ENCODE measurements at regions not wholly inside any gene's neighbourhood (a gene's known extent, or its start where the extent isn't known, plus 50 kb on each side); places are given as distances from the start of the nearest gene placed in this dataset.

DNA sequence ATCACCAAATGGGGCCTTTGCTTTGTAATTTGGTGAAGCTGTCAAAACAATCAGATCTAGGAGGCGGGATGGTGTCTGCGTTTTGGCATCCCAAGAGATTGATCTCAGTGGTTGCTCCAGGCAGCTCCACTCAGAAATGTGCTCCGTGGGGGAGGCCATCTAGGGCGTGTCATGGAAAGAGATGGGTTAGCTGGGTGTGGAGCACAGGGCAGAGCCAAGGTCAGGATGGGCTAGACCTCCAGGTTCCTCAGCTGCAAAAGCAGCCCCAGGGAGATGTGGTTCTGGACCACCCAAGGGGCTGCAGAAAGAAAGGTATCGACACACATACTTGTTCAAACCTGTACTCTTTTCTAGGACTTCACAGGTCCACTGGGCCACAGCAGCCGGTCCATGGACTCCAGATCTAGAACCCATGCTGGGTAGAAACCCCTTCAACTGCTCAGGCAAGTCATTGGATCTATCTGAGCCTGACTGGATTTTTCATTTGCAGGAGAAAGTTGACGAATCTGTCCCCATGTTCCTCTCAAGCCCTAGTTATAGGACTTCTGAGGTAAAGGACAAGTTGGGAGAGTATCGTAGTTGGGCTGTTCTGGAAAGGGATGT is 270.2 kb upstream of the RPL38 start:
- DNase-seq, result no peak

DNA sequence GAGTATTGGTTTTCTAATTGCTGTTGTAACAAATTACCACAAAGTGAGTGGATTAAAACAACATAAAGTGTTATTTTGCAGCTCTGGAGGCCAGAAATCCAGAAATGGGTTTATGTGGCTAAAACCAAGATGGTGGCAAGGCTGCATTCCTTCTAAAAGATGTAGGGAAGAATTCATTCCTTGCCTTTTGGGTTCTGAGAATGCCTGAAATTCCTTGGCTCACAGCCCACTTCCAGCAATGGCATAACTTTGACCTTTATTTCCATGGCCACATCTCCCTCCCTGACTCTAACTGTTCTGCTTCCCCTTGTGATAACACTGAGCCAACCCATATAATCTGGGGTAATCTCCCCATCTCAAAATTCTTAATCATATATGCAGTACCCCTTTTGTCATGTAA is 269.6 kb upstream of the RPL38 start:
- no peak for DNase-seq

- DNase-seq, result no peak
Measured at GRCh38 chr17:73934696-73935095, 268.8 kb upstream of the RPL38 start.

- DNase-seq, result no peak
Measured at GRCh38 chr17:73936908-73937627, 266.4 kb upstream of the RPL38 start.

DNA sequence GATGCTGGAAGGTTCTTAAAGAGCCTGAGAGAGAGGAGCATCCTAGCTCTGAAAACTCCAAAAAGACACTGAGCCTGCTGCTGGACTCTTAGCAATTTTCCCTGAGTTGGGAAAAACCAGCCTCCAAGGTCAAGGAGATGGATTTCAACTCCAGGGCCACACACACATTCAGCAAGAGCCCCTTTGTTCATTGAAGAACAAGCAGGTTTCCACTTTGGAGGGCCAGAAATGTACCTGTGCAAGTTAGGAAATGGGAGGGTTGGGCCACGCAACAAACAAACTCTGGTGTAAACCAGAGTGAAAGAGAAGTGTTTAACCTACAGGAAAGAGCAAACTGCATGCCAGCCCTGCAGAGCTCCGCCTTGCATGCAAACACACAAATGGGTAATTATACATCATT is 264.8 kb upstream of the RPL38 start:
- DNase-seq, result no peak

GRCh38 chr17:73939806-73940205 is 263.7 kb upstream of the RPL38 start:
- DNase-seq, result no peak

- DNase-seq, result no peak
Measured at GRCh38 chr17:73940511-73940910, 263.0 kb upstream of the RPL38 start.

- DNase-seq, result no peak
Measured at GRCh38 chr17:73941919-73942530, 261.5 kb upstream of the RPL38 start.

GRCh38 chr17:73942703-73943415 is 260.6 kb upstream of the RPL38 start:
- DNase-seq, result no peak

- no peak for DNase-seq
Measured at GRCh38 chr17:73943416-73944110, 259.9 kb upstream of the RPL38 start.

DNA sequence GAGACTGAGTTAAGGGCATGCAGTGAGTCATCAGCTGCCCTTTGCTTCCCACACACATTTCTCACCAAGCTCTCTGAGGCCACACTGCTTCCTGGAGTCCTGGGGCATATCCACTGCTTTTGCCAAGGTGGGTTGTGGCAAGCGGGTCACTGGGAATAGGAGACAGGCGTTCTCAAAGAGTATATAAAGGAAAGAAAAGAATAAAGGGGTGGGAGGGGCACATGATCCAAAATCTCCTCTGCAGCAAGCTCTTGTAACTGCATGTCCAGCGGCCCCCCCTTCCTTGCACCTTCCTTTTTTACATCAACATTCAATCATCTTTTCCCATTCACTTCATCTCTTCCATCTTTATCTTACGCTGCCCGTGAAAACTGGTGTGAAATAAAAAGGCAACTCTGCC is 259.1 kb upstream of the RPL38 start:
- DNase-seq, result no peak

DNA sequence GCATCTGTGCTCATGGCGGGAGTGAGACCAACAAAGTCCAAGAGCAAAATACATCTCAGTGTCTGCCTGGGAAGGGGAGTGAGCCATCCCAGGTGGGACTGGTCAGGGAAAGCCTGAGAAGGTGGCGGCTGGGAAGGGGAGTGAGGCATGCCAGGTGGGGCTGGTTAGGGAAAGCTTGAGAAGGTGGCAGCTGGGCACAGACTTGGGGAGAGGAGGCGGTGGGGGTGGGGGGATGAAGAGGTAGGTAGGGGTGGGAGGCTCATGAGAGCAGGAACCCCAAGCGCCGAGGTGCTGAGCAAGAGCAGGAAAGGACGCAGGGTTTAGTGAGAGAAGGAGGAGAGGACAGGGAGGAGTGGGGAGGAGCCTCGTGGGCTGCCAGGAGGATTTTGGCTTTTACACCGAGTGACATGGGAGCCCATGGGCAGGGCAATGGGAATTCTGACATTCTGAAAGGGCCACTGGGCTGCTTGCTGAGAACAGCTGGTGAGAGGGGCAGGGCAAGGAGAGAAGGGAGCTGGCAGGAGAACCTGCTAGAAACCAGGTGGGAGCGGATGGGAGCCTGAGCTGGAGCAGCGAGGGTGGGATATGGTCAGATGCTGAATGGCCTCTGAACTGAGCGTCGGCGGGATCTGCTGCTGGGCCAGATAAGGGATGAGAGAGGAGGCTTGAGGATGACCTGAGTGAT is 256.1 kb upstream of the RPL38 start:
- DNase-seq, result no peak

DNA sequence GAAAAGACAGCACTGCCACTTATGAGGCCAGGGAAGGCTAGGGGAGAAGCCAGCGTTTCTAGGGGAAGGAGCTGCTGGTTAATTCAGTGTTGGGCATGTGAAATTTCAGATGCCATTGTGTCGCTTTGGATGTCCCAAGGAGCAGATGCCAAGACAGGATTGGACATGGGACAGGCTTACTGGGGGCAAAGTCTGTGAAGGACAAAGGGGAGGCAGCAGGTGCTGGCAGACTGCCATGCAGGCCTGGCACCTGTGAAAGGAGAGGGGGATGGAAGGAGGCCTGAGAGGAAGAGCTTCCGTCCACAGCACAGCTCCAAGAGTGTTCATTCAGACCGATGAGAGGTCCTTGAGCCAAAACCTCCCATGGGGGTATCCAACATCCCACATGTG is 255.5 kb upstream of the RPL38 start:
- no peak for DNase-seq

DNA sequence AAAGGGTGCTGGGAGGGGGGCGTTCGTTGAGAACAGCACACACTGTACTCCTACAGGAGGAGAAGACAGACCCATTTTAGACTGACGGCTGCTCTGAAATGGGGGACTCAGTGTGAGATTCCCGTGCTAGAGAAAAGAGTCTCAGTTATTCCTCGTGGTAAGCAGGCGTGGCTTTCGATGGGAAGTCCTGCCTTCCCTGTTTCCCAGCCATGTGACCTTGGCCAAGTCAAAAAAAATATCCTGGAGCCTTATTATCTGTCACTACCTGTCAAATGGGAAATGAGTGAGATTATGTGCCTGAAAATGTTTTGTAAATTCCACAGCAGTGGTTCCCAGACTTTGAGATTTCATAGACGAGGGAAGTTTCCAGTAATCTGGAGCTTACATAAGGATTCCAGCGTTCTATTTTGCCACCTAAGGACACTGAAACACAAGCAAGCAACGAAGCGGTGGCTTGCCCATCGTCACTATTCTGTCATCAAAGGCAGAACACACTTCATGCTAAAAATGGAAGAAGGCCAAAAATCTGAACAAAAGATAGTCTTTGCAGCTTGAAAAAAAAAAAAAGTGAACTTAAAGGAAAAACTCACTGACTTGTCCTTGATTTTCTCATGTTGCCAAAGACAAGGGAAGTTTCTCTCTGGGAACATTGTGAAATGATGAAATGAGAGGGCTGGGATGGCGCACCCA is 253.4 kb upstream of the RPL38 start:
- DNase-seq, result no peak

DNA sequence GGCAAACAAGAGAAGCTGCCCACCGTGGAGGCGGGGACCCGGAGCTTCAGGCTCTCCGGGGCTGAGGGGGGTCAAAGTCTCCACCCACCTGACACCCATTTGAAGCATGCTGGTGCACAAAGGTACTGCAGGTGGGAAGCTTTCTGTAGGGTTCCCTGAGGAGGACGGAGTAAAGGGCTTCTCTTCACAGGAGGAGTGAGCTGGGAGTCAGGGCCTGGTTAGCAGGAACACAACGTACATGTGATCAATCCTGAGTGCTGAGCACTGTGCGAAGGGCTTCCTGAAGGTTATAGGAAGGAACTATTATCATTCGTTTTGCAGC is 252.9 kb upstream of the RPL38 start:
- no peak for DNase-seq

GRCh38 chr17:73952082-73952479 is 251.4 kb upstream of the RPL38 start:
- peak; percentile 11 for DNase-seq

GRCh38 chr17:73952480-73953205 is 250.8 kb upstream of the RPL38 start:
- peak; percentile 10 for DNase-seq

DNA sequence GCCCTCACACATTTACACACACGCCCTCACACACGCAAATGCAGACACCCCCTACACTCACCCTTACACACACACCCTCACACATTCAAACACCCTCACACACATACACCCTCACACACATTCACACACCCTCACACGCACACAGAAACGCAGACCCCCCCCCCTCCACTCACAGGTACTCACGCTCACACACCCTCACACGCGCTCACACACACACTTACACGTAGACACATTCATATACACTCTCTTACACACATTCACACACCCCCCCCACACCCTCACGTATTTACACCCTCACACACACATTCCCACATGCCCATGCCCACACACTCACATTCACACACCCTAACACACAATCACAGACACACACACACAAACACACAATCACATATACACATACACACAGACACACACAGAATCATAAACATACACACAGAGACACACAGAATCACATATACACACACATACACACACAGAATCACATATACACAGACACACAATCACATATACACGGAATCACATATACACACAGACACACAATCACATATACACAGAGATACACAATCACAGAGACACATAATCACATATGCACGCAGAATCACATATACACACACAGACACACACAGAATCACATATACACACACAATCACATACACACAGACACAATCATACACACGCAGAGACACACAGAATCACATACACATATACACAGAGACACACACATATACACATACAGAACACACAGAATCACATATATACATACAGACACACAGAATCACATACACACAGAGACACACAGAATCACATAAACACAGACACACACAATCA is 250.1 kb upstream of the RPL38 start:
- no peak for DNase-seq

DNA sequence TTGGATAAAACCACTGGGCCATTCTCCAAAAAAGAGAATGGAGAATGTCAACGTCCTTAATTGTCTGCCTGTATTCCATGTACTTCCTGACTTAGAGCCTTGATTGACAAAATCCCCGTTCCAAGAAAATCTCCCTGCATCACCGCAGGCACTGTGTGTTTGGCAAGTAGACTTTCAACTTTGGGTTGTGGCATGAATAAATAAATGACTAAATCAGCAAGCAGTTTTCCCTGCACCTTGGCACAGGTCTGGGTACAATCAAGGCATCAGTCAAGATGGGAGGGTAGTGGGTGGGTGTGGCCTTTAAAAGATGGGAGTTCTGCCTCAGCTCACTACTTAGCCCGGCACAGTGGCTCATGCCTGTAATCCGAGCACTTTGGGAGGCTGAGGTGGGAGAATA is 248.5 kb upstream of the RPL38 start:
- no peak for DNase-seq

- DNase-seq, result no peak
Measured at GRCh38 chr17:73955616-73956015, 247.9 kb upstream of the RPL38 start.
